GM19452 (cell line): ENCODE measurements at regions not wholly inside any gene's neighbourhood (a gene's known extent, or its start where the extent isn't known, plus 50 kb on each side); places are given as distances from the start of the nearest gene placed in this dataset.

Source experiments
- ATAC-seq: cut with Tn5 transposase; IDR thresholded peaks from one replicate; pipeline ENCODE4 v1.9.1; 2021; ENCODE audit not compliant: unreplicated experiment

DNA sequence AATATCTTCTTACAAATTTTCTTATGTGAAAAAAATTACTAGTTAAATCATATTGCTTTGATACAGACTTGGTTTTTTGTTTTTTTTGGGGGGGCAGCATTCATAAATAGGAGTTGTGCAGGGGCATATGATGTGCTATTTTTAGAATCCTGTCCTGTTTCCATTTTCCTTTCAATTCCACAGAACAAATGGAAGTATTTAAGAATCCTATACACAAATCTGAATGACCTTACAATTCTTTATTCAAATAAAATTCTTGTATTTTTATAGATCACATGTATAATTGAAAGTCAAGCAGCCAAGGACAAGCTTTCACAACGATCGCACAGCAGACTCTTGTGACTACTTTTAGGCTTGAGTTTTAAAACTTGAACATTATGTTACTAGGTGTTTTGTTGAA is 523.9 kb downstream of the ANKRD50 start:
- ATAC-seq: no peak

DNA sequence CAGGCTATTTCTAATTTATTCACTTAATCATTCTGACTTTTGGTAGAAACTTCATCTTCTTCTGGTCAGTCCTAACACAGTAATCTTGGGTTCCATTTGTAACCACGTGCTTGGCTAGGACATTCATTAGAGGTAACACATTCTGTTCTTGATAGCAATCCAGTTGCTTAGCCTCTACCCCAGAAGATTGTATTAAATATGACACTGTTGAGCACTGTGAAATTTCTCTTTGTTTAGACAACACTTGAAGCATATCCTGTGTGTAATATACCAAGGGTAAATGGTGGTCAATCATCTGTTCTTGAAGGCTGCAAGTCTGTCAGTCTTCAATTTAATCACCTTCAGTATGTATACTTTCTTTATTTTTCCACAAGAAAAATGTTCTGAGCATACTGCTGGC is 523.0 kb downstream of the ANKRD50 start:
- ATAC-seq: no peak

GRCh38 chr4:124191329-124191728 is 521.2 kb downstream of the ANKRD50 start:
- peak; percentile 62 for ATAC-seq

DNA sequence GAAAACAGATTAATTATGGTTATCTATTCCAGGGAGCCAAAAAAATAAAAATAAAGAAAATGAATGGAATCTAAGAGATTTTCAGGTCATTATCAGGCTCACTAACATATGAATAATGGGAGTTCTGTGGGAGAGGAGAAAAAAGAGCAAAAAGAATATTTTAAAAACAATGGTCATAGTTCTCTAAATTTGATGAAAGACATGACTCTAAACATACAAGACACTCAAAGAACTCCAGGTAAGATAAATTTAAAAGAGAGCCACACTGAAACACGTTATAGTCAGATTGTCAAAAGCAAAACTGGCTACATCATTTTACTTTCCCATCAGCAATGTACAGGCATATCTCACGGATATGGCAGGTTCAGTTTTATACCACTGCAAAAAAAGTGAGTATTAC is 520.0 kb downstream of the ANKRD50 start:
- no peak for ATAC-seq

GRCh38 chr4:124199185-124199584 is 513.3 kb downstream of the ANKRD50 start:
- no peak for ATAC-seq

GRCh38 chr4:124199755-124200154 is 512.8 kb downstream of the ANKRD50 start:
- no peak for ATAC-seq

GRCh38 chr4:124201636-124202035 is 510.9 kb downstream of the ANKRD50 start:
- no peak for ATAC-seq

DNA sequence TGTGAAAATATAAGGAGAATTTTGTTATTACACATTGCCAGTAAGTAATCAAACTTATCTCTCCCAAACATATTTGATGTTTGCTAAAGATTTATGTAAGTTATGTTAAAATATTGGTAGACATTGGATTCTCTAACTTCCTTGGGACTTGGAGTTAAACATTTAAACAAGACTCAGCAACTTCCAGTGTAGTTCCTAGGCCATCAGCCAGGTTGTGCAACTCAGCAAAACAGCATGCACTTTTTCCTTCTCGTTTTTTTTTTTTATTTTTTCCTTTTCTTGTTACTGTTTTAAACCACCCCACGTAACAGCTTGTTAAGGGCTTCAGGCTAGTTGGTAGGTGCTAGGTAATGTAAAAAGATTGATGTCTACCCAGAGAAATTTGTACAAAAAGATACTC is 510.4 kb downstream of the ANKRD50 start:
- no peak for ATAC-seq

GRCh38 chr4:124203613-124204238 is 508.8 kb downstream of the ANKRD50 start:
- no peak for ATAC-seq

GRCh38 chr4:124206779-124207605 is 505.5 kb downstream of the ANKRD50 start:
- ATAC-seq: no peak

DNA sequence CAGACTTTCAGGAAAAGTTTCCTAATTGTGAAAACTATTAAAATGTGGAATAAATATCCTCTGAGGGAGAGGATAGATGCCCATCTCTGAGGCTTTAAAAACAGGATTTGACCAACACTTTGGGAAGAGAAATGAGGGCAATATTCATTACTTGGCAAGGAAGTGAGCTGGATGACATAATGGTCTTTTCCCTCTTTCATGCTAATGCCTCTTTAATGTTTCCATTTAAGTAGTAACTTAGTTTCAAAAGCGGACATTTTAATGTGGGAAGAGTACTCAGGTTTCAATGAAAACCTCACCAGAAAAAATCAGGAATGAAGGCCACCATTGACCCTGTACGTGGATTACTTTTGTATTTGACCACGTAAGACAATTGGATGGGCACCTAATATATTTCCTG is 503.3 kb downstream of the ANKRD50 start:
- no peak for ATAC-seq

- ATAC-seq: no peak
These were observed 502.9 kb downstream of the ANKRD50 start for GRCh38 chr4:124209626-124210025.

GRCh38 chr4:124210746-124211145 is 501.8 kb downstream of the ANKRD50 start:
- no peak for ATAC-seq

DNA sequence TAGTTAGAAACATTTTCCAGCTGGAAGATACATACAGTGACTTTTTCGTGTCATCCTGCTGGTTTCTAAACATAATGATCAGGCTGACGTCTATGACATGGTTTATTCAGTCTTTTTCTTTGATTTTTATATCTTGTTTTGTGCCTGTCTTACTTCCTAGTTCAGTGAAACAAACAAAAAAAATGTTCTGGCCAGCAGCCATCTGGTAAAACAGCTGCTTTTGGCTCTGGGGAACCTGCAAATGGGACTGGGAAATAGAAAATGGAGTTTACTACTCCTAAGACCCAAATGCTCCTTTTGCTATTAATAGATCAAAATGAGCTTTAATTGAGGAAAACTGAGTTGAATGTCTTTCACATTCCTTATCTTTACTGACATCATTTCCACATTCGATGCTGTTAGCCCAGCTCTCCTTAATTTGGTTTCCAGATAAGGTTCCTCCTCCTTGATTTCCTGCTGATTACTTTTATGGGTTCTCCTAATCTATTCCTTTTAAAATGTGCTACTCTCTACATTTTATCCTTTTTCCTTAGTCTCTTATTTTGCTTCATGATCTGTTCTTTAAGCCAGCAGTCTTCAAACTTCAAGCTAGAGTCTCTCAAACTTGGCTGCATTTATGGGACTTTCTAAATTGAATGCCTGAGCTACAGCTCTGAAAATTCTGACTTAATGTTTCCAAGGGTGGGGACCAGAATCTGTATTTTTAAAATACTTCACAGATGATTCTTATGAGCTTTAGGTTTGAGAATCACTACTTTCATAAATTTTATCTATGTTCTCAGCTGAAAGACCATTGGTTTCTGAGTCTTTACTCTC is 499.5 kb downstream of the ANKRD50 start:
- ATAC-seq: no peak

DNA sequence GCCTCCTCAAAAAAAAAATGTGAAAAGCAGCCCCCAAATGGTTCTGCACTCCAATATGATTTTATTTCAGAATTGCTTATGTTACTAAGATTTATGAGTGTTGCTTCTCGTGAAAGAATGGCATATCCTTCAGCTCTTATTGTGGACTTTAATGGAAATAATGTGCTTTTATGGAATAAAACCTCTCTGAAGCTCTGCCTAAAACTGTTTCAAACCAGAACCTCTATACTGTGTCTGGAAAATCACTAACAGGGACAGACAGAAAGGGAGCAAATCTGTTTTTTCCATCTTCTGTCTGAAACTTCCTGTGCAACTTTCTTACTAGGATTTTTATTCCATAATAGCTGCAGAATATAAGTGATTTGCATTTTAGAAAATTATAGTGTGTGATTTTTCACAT is 493.1 kb downstream of the ANKRD50 start:
- no peak for ATAC-seq

DNA sequence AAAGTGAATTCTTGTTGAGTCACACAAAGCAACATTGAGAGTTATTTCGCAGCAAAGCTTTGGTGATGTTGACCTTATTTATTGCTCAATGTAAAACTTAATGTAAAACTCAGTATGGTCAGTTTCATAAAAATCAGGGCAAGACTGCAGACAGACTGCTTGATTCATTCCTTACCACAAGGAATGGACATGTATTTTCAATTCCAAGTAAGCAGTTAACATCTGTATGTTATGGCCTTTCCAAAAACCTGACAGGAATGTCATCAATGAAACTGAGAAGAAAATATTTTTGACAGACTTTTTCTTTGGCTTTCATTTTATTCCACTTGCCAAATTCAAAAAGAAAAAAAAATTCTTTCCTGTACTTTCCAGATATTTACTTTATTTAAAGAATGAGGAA is 488.3 kb downstream of the ANKRD50 start:
- ATAC-seq: no peak

- ATAC-seq: no peak
These were observed 484.6 kb downstream of the ANKRD50 start for GRCh38 chr4:124227981-124228380.

DNA sequence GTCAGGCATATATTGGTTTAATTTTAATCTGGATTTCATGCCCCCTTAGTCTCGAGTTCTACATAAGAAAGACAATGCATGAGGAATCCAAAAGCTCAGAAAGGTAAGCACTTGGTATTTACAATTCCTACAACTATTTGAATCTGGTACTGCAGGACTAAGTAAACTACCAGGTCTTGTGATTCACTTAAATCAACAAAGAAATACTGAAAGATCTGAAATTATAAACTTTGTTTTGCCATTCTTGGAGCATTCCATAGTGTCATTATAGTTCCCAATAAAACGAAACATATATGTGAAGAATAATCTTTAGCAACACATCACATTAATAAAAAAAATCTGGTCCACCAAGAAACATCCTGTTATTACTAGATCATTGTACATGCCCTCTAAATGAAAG is 482.3 kb downstream of the ANKRD50 start:
- no peak for ATAC-seq

GRCh38 chr4:124234771-124235170 is 477.8 kb downstream of the ANKRD50 start:
- no peak for ATAC-seq

- no peak for ATAC-seq
These were observed 468.7 kb downstream of the ANKRD50 start for GRCh38 chr4:124243671-124244366.

GRCh38 chr4:124253080-124253479 is 459.5 kb downstream of the ANKRD50 start:
- ATAC-seq: no peak
